Left ventricle myocardium inferior (tissue), 1 donor: ENCODE measurements at regions not wholly inside any gene's neighbourhood (a gene's known extent, or its start where the extent isn't known, plus 50 kb on each side); places are given as distances from the start of the nearest gene placed in this dataset.

Experiments used
- DNase-seq: peaks from one replicate; pipeline ENCODE4 v3.0.0-alpha.2; 2020
- H3K27ac ChIP-seq: fragments of 200-600 bp; replicated peaks from 2 replicates; pipeline ENCODE4 v1.8.0; 2021
- H3K27me3 ChIP-seq: fragments of 200-600 bp; 2 replicates; pipeline ENCODE4 v1.8.0; 2021; ENCODE audit warnings: low read depth
- H3K36me3 ChIP-seq: fragments of 200-600 bp; 2 replicates; pipeline ENCODE4 v1.8.0; 2021
- H3K4me1 ChIP-seq: fragments of 200-600 bp; 2 replicates; pipeline ENCODE4 v1.8.0; 2021
- H3K4me3 ChIP-seq: fragments of 200-600 bp; 2 replicates; pipeline ENCODE4 v1.8.0; 2021; ENCODE audit warnings: mild to moderate bottlenecking, moderate library complexity
- H3K9me3 ChIP-seq: fragments of 200-600 bp; replicated peaks from 2 replicates; pipeline ENCODE4 v1.8.0; 2021
- CTCF ChIP-seq: fragments of 200-600 bp; IDR thresholded peaks from 2 replicates; pipeline ENCODE4 v1.8.0; 2021; ENCODE audit warnings: antibody characterized with exemption, mild to moderate bottlenecking, borderline replicate concordance
- intact Hi-C: fragments of 100-400 bp; cut with micrococcal nuclease; formaldehyde crosslinking; loops from one replicate; pipeline ENCODE4 v1.11.0; 2022
- donor health status: DM: no; HTN: yes; CAD: no; lungs with severe emphysema.

- H3K4me1 ChIP-seq = no peaks in the 10 kb centered on the region
- intact Hi-C loops = no loop called here
- no peak overlapping the region for H3K27ac ChIP-seq
- no peak for DNase-seq
- no peaks in the 10 kb centered on the region for H3K36me3 ChIP-seq
- no peaks in the 10 kb centered on the region for H3K9me3 ChIP-seq
- H3K27me3 ChIP-seq = no peaks in the 10 kb centered on the region
- no peak for TF ChIP-seq CTCF
- H3K4me3 ChIP-seq = no peak overlapping the region
Observed at GRCh38 chr17:59451706-59452105, 113.7 kb upstream of the DHX40 start.

GRCh38 chr17:59454633-59455105, 110.7 kb upstream of the DHX40 start:
- H3K27me3 ChIP-seq = no peaks in the 10 kb centered on the region
- no peak overlapping the region for H3K4me3 ChIP-seq
- no peak overlapping the region for H3K27ac ChIP-seq
- DNase-seq = no peak
- no peaks in the 10 kb centered on the region for H3K36me3 ChIP-seq
- no peaks in the 10 kb centered on the region for H3K4me1 ChIP-seq
- no peaks in the 10 kb centered on the region for H3K9me3 ChIP-seq
- intact Hi-C loops = no loop called here
- no peak for TF ChIP-seq CTCF

GRCh38 chr17:59456428-59456827, 109.0 kb upstream of the DHX40 start:
- H3K27ac ChIP-seq = no peak overlapping the region
- H3K4me1 ChIP-seq = no peaks in the 10 kb centered on the region

GRCh38 chr17:59456923-59457615, 108.3 kb upstream of the DHX40 start:
- no peaks in the 10 kb centered on the region for H3K9me3 ChIP-seq
- H3K27ac ChIP-seq = no peak overlapping the region
- H3K36me3 ChIP-seq = no peaks in the 10 kb centered on the region
- no peak for TF ChIP-seq CTCF
- no peaks in the 10 kb centered on the region for H3K27me3 ChIP-seq
- no peaks in the 10 kb centered on the region for H3K4me1 ChIP-seq
- H3K4me3 ChIP-seq = no peak overlapping the region
- intact Hi-C loops = no loop called here
- DNase-seq = no peak

More at GRCh38 chr17:59456428-59456827, 109.0 kb upstream of the DHX40 start:
- TF ChIP-seq CTCF = no peak
- no peaks in the 10 kb centered on the region for H3K9me3 ChIP-seq
- H3K4me3 ChIP-seq = no peak overlapping the region
- H3K27me3 ChIP-seq = no peaks in the 10 kb centered on the region
- no peaks in the 10 kb centered on the region for H3K36me3 ChIP-seq
- intact Hi-C loops = no loop called here
- no peak for DNase-seq

GRCh38 chr17:59462385-59462784, 103.0 kb upstream of the DHX40 start:
- no peak overlapping the region for H3K4me3 ChIP-seq
- TF ChIP-seq CTCF = no peak
- H3K27me3 ChIP-seq = no peaks in the 10 kb centered on the region
- no peak overlapping the region for H3K27ac ChIP-seq
- DNase-seq = no peak
- H3K4me1 ChIP-seq = no peaks in the 10 kb centered on the region
- H3K36me3 ChIP-seq = no peaks in the 10 kb centered on the region
- intact Hi-C loops = no loop called here
- no peaks in the 10 kb centered on the region for H3K9me3 ChIP-seq
